Prostate gland (tissue), 2 donors: ENCODE measurements at regions not wholly inside any gene's neighbourhood (a gene's known extent, or its start where the extent isn't known, plus 50 kb on each side); places are given as distances from the start of the nearest gene placed in this dataset.

Source experiments
- POLR2A ChIP-seq: fragments of 450-650 bp; IDR thresholded peaks from one replicate; pipeline ENCODE4 v1.6.1; 2016; ENCODE audit warnings: antibody characterized with exemption, mild to moderate bottlenecking
- POLR2AphosphoS5 ChIP-seq: sonication (generic); formaldehyde crosslinking; IDR thresholded peaks from one replicate; pipeline ENCODE4 v1.6.1; 2017; ENCODE audit warnings: antibody characterized with exemption
- TF ChIP-seq, protein P1 (sequence below), 4 experiments: fragments of 200-600 bp in 2 of 4; fragments of 450-650 bp in 2 of 4; sonication (generic) in 2 of 4; IDR thresholded peaks; 1 replicate in 3 of 4; 2 replicates in 1 of 4; pipeline ENCODE4 v1.5.1; 2016 to 2019; ENCODE audit warnings: antibody characterized with exemption in 4 of 4, mild to moderate bottlenecking in 2 of 4, moderate library complexity in 2 of 4

DNA sequence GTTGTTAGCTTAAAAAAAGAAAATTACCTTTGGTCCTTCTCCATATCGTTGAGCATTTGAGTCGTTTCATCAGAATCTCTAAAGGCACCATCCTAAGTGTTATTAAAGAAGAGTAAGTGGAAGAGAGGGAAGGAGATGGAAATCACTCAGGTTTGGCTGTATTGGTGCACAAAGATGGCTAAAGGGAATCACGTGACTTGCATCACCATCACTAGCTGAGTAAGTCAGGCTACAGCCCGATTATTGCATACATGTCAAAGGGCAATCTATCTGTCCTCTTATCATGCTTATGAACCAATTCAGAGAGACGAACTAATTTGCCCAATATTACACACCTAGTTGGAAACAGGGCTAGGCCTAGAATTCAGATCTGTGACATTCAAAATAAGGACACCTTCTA, 137.6 kb downstream of the CMPK2 start:
- TF ChIP-seq POLR2AphosphoS5 (no peak), POLR2A (no peak)
- TF ChIP-seq, protein P1, sequence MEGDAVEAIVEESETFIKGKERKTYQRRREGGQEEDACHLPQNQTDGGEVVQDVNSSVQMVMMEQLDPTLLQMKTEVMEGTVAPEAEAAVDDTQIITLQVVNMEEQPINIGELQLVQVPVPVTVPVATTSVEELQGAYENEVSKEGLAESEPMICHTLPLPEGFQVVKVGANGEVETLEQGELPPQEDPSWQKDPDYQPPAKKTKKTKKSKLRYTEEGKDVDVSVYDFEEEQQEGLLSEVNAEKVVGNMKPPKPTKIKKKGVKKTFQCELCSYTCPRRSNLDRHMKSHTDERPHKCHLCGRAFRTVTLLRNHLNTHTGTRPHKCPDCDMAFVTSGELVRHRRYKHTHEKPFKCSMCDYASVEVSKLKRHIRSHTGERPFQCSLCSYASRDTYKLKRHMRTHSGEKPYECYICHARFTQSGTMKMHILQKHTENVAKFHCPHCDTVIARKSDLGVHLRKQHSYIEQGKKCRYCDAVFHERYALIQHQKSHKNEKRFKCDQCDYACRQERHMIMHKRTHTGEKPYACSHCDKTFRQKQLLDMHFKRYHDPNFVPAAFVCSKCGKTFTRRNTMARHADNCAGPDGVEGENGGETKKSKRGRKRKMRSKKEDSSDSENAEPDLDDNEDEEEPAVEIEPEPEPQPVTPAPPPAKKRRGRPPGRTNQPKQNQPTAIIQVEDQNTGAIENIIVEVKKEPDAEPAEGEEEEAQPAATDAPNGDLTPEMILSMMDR (IDR thresholded peaks at IDR 0.05) = no peak
